HL-60 (cell line): ENCODE measurements at regions not wholly inside any gene's neighbourhood (a gene's known extent, or its start where the extent isn't known, plus 50 kb on each side); places are given as distances from the start of the nearest gene placed in this dataset.

Experiments
- DNase-seq, 2 experiments: peaks; one replicate each; pipeline ENCODE4 v3.0.0-alpha.2; 2010 to 2020; ENCODE audit warnings: low read depth in 1 of 2, low spot score in 1 of 2
- H3K27ac ChIP-seq: fragments of 250-450 bp; sonication (Bioruptor Pico); replicated peaks from 2 replicates; pipeline ENCODE4 v1.5.1; 2020; ENCODE audit warnings: mild to moderate bottlenecking, moderate library complexity
- H3K27me3 ChIP-seq: fragments of 250-450 bp; sonication (Bioruptor Pico); 2 replicates; pipeline ENCODE4 v1.5.1; 2021; ENCODE audit warnings: mild to moderate bottlenecking, moderate library complexity; ENCODE audit not compliant: insufficient read depth, poor library complexity, severe bottlenecking
- H3K4me3 ChIP-seq: replicated peaks from 2 replicates; pipeline ENCODE4 v1.5.1; 2011; ENCODE audit warnings: mild to moderate bottlenecking, control low read depth, low read length; ENCODE audit not compliant: insufficient read depth
- GABPA ChIP-seq: IDR thresholded peaks from 2 replicates; pipeline ENCODE4 v1.6.1; 2012; ENCODE audit warnings: low read depth
- POLR2AphosphoS5 ChIP-seq: IDR thresholded peaks from 2 replicates; pipeline ENCODE4 v1.6.1; 2012; ENCODE audit warnings: low read depth
- SPI1 ChIP-seq: IDR thresholded peaks from 2 replicates; pipeline ENCODE4 v1.6.1; 2012; ENCODE audit warnings: low read depth, mild to moderate bottlenecking, borderline replicate concordance
- TF ChIP-seq, protein P1 (sequence below): IDR thresholded peaks from 2 replicates; pipeline ENCODE4 v1.6.1; 2012; ENCODE audit warnings: low read depth; ENCODE audit not compliant: insufficient replicate concordance
- TF ChIP-seq, protein P2 (sequence below): IDR thresholded peaks from one replicate; pipeline ENCODE4 v1.5.1; 2011; ENCODE audit warnings: low read length, control low read depth, inconsistent platforms; ENCODE audit not compliant: insufficient read depth

DNA sequence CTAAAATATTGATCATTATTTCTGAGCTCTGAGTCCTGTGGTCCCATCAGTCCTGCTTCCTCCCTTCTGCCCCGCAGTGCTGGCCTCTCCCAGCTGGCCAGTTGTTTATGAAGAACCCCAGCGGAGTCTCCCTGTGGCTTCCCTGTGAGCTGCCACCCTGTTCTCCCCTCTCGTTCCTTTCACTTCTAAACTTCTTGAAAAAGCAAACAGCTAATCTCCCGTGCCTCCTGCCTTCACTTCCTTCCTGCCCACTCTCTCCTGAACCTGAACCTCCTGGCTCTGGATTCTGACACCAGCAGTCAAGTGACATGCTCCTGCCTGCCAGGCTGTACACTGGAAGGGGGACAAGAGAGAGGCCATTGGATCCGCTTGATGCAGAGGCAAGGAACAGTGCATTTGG is 63.7 kb upstream of the ZPBP start:
- Histone ChIP-seq H3K27me3 (no peaks in the 10 kb centered on the region), H3K4me3 (no peak overlapping the region), H3K27ac (no peak overlapping the region)
- TF ChIP-seq, protein P1, sequence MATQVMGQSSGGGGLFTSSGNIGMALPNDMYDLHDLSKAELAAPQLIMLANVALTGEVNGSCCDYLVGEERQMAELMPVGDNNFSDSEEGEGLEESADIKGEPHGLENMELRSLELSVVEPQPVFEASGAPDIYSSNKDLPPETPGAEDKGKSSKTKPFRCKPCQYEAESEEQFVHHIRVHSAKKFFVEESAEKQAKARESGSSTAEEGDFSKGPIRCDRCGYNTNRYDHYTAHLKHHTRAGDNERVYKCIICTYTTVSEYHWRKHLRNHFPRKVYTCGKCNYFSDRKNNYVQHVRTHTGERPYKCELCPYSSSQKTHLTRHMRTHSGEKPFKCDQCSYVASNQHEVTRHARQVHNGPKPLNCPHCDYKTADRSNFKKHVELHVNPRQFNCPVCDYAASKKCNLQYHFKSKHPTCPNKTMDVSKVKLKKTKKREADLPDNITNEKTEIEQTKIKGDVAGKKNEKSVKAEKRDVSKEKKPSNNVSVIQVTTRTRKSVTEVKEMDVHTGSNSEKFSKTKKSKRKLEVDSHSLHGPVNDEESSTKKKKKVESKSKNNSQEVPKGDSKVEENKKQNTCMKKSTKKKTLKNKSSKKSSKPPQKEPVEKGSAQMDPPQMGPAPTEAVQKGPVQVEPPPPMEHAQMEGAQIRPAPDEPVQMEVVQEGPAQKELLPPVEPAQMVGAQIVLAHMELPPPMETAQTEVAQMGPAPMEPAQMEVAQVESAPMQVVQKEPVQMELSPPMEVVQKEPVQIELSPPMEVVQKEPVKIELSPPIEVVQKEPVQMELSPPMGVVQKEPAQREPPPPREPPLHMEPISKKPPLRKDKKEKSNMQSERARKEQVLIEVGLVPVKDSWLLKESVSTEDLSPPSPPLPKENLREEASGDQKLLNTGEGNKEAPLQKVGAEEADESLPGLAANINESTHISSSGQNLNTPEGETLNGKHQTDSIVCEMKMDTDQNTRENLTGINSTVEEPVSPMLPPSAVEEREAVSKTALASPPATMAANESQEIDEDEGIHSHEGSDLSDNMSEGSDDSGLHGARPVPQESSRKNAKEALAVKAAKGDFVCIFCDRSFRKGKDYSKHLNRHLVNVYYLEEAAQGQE, result no peak
- TF ChIP-seq, protein P2, sequence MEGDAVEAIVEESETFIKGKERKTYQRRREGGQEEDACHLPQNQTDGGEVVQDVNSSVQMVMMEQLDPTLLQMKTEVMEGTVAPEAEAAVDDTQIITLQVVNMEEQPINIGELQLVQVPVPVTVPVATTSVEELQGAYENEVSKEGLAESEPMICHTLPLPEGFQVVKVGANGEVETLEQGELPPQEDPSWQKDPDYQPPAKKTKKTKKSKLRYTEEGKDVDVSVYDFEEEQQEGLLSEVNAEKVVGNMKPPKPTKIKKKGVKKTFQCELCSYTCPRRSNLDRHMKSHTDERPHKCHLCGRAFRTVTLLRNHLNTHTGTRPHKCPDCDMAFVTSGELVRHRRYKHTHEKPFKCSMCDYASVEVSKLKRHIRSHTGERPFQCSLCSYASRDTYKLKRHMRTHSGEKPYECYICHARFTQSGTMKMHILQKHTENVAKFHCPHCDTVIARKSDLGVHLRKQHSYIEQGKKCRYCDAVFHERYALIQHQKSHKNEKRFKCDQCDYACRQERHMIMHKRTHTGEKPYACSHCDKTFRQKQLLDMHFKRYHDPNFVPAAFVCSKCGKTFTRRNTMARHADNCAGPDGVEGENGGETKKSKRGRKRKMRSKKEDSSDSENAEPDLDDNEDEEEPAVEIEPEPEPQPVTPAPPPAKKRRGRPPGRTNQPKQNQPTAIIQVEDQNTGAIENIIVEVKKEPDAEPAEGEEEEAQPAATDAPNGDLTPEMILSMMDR, result no peak
- TF ChIP-seq GABPA, result no peak
- no peak for TF ChIP-seq POLR2AphosphoS5
- TF ChIP-seq SPI1, result no peak; the same call in 1 of the 2 replicates
- no peak for DNase-seq

DNA sequence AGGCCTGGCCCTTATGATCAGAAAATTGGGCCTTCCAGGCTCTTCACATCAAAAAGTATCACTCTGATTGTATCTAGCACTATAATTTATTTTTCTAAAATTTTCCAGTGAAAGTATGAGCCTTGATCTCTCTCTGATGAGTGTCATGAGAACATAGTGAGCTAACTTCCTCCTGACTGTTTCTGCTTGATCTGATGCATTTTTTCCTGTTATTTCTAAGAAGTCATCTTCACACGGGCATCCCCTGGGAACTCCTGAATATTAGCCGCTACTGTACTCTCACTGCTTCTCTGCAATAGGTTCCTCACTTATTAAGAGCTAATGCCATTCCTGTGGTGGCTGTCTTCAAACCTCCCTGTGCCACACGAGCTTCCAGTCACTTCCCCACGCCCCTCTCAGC is 63.1 kb upstream of the ZPBP start:
- Histone ChIP-seq H3K27me3 (no peaks in the 10 kb centered on the region), H3K4me3 (no peak overlapping the region), H3K27ac (no peak overlapping the region)
- no peak for DNase-seq
- TF ChIP-seq, protein P1, result no peak
- TF ChIP-seq POLR2AphosphoS5 (no peak), GABPA (no peak), SPI1 (no peak)
- TF ChIP-seq, protein P2, result no peak

- Histone ChIP-seq H3K27me3 (no peaks in the 10 kb centered on the region), H3K27ac (no peak overlapping the region), H3K4me3 (no peak overlapping the region)
- TF ChIP-seq GABPA, result no peak
- no peak for TF ChIP-seq SPI1
- no peak for TF ChIP-seq POLR2AphosphoS5
- TF ChIP-seq, protein P2, result no peak
- DNase-seq, result no peak
Measured at GRCh38 chr7:50155755-50156154, 62.7 kb upstream of the ZPBP start.

GRCh38 chr7:50153995-50154394 is 60.9 kb upstream of the ZPBP start:
- TF ChIP-seq, protein P1, result no peak
- TF ChIP-seq, protein P2, result no peak
- no peak for TF ChIP-seq SPI1
- no peak for TF ChIP-seq GABPA
- TF ChIP-seq POLR2AphosphoS5, result no peak
- Histone ChIP-seq H3K27ac (no peak overlapping the region), H3K4me3 (no peak overlapping the region), H3K27me3 (no peaks in the 10 kb centered on the region)
- no peak for DNase-seq
